H9 (cell line): ENCODE measurements at regions not wholly inside any gene's neighbourhood (a gene's known extent, or its start where the extent isn't known, plus 50 kb on each side); places are given as distances from the start of the nearest gene placed in this dataset.

ENCODE experiments used
- DNase-seq: peaks from one replicate; pipeline ENCODE4 v3.0.0-alpha.2; 2017
- H2AFZ ChIP-seq: one replicate; pipeline ENCODE4 v1.6.1; 2013; ENCODE audit warnings: mild to moderate bottlenecking, low read length, control low read depth, moderate library complexity
- H2AK5ac ChIP-seq: 2 replicates; pipeline ENCODE4 v1.6.1; 2013; ENCODE audit warnings: low read length, control low read depth, mixed read lengths; ENCODE audit not compliant: insufficient read length
- H2BK120ac ChIP-seq: one replicate; pipeline ENCODE4 v1.6.1; 2013; ENCODE audit warnings: low read depth, mild to moderate bottlenecking, low read length, control low read depth, inconsistent platforms; ENCODE audit not compliant: poor library complexity, severe bottlenecking
- H2BK12ac ChIP-seq: 2 replicates; pipeline ENCODE4 v1.6.1; 2013; ENCODE audit warnings: low read length, control low read depth, mixed read lengths, low read depth; ENCODE audit not compliant: insufficient read length
- H2BK15ac ChIP-seq: 2 replicates; pipeline ENCODE4 v1.6.1; 2013; ENCODE audit warnings: low read depth, low read length, control low read depth
- H2BK20ac ChIP-seq: one replicate; pipeline ENCODE4 v1.6.1; 2013; ENCODE audit warnings: low read depth, mild to moderate bottlenecking, low read length, control low read depth, inconsistent platforms; ENCODE audit not compliant: poor library complexity, severe bottlenecking
- H2BK5ac ChIP-seq: 2 replicates; pipeline ENCODE4 v1.6.1; 2013; ENCODE audit warnings: low read length, control low read depth, mixed read lengths; ENCODE audit not compliant: insufficient read length
- H3K14ac ChIP-seq: 2 replicates; pipeline ENCODE4 v1.6.1; 2013; ENCODE audit warnings: low read length, control low read depth; ENCODE audit not compliant: insufficient read depth
- H3K18ac ChIP-seq: 2 replicates; pipeline ENCODE4 v1.6.1; 2013; ENCODE audit warnings: low read depth, mild to moderate bottlenecking, mixed read lengths, low read length, control low read depth; ENCODE audit not compliant: insufficient read length
- H3K23ac ChIP-seq: 2 replicates; pipeline ENCODE4 v1.6.1; 2013; ENCODE audit warnings: low read length, control low read depth, mixed read lengths, low read depth; ENCODE audit not compliant: insufficient read length
- H3K23me2 ChIP-seq: 2 replicates; pipeline ENCODE4 v1.6.1; 2013; ENCODE audit warnings: low read depth, mild to moderate bottlenecking, mixed read lengths, low read length, control low read depth; ENCODE audit not compliant: insufficient read length, poor library complexity, severe bottlenecking
- H3K27ac ChIP-seq: 2 replicates; pipeline ENCODE4 v1.5.1; 2013; ENCODE audit warnings: low read length, control low read depth, mixed read lengths, low read depth; ENCODE audit not compliant: insufficient read length
- H3K27me3 ChIP-seq: 2 replicates; pipeline ENCODE4 v1.6.1; 2013; ENCODE audit warnings: low read length, control low read depth, inconsistent platforms; ENCODE audit not compliant: insufficient read depth
- H3K4ac ChIP-seq: 2 replicates; pipeline ENCODE4 v1.6.1; 2013; ENCODE audit warnings: low read depth, mild to moderate bottlenecking, control low read depth, inconsistent platforms, low read length, moderate library complexity
- H3K4me1 ChIP-seq: 2 replicates; pipeline ENCODE4 v1.6.1; 2013; ENCODE audit warnings: low read length, control low read depth, inconsistent platforms; ENCODE audit not compliant: insufficient read depth
- H3K4me2 ChIP-seq: 2 replicates; pipeline ENCODE4 v1.6.1; 2013; ENCODE audit warnings: low read length, control low read depth, mixed read lengths; ENCODE audit not compliant: insufficient read length, insufficient read depth
- H3K56ac ChIP-seq: 2 replicates; pipeline ENCODE4 v1.6.1; 2013; ENCODE audit warnings: low read depth, mild to moderate bottlenecking, mixed read lengths, low read length, control low read depth; ENCODE audit not compliant: insufficient read length
- H3K79me1 ChIP-seq: 2 replicates; pipeline ENCODE4 v1.6.1; 2013; ENCODE audit warnings: low read depth, mild to moderate bottlenecking, moderate library complexity, low read length, control low read depth, inconsistent platforms; ENCODE audit not compliant: insufficient read depth, poor library complexity, severe bottlenecking
- H3K79me2 ChIP-seq: 2 replicates; pipeline ENCODE4 v1.6.1; 2013; ENCODE audit warnings: low read length, control low read depth, inconsistent platforms; ENCODE audit not compliant: insufficient read depth
- H3K9ac ChIP-seq: 2 replicates; pipeline ENCODE4 v1.6.1; 2013; ENCODE audit warnings: low read length, control low read depth, mixed read lengths; ENCODE audit not compliant: insufficient read length; ENCODE audit errors: extremely low read depth
- H3K9me3 ChIP-seq: one replicate; pipeline ENCODE4 v1.6.1; 2013; ENCODE audit warnings: low read depth, low read length, inconsistent platforms; ENCODE audit not compliant: control insufficient read depth
- H3T11ph ChIP-seq: one replicate; pipeline ENCODE4 v1.6.1; 2013; ENCODE audit warnings: mild to moderate bottlenecking, low read length, control low read depth, inconsistent platforms
- H4K20me1 ChIP-seq: one replicate; pipeline ENCODE4 v1.6.1; 2013; ENCODE audit not compliant: control insufficient read depth, insufficient read length, insufficient read depth
- H4K5ac ChIP-seq: 2 replicates; pipeline ENCODE4 v1.6.1; 2013; ENCODE audit warnings: low read depth, mild to moderate bottlenecking, mixed read lengths, low read length, control low read depth; ENCODE audit not compliant: insufficient read length
- H4K8ac ChIP-seq: replicated peaks from 2 replicates; pipeline ENCODE4 v1.6.1; 2013; ENCODE audit warnings: low read length, control low read depth, mixed read lengths, low read depth; ENCODE audit not compliant: insufficient read length
- H4K91ac ChIP-seq: 2 replicates; pipeline ENCODE4 v1.6.1; 2013; ENCODE audit warnings: low read depth, mild to moderate bottlenecking, moderate library complexity, mixed read lengths, low read length, control low read depth; ENCODE audit not compliant: insufficient read length
- H3K27ac Mint-ChIP-seq, 3 experiments: 2 replicates in 2 of 3; 3 replicates in 1 of 3; pipeline ENCODE4 v1.8.0; 2020 to 2021; ENCODE audit warnings: mixed read lengths in 3 of 3, mild to moderate bottlenecking in 1 of 3, moderate library complexity in 1 of 3
- H3K27me3 Mint-ChIP-seq: 2 replicates; pipeline ENCODE4 v1.8.0; 2021; ENCODE audit warnings: low read depth, mild to moderate bottlenecking, moderate library complexity, mixed read lengths
- H3K36me3 Mint-ChIP-seq, 3 experiments: 2 replicates in 2 of 3; 3 replicates in 1 of 3; pipeline ENCODE4 v1.8.0; 2020 to 2021; ENCODE audit warnings: low read depth in 3 of 3, mixed read lengths in 3 of 3; ENCODE audit not compliant: insufficient read depth in 1 of 3
- H3K4me1 Mint-ChIP-seq, 2 experiments: 2 replicates each; pipeline ENCODE4 v1.8.0; 2020; ENCODE audit warnings: mixed read lengths in 2 of 2
- H3K4me3 Mint-ChIP-seq, 2 experiments: 2 replicates in 1 of 2; 3 replicates in 1 of 2; pipeline ENCODE4 v1.8.0; 2020 to 2021; ENCODE audit warnings: mild to moderate bottlenecking in 2 of 2, mixed read lengths in 2 of 2, moderate library complexity in 1 of 2
- H3K9me3 Mint-ChIP-seq, 2 experiments: 2 replicates in 1 of 2; 3 replicates in 1 of 2; pipeline ENCODE4 v1.8.0; 2020; ENCODE audit warnings: mild to moderate bottlenecking in 2 of 2, mixed read lengths in 2 of 2, moderate library complexity in 1 of 2
- CTCF ChIP-seq: fragments of 200-600 bp; sonication (generic); conservative IDR thresholded peaks from 3 replicates; pipeline ENCODE4 v1.8.0; 2021; ENCODE audit warnings: antibody characterized with exemption, mild to moderate bottlenecking
- WGBS: extraction: QIAGEN DNeasy Blood & Tissue Kit; methylation state at CpG from one replicate; pipeline ENCODE4 v1.1.7; 2013; ENCODE audit warnings: missing lambda C conversion rate, low lambda C conversion rate, mixed read lengths; ENCODE audit not compliant: insufficient read length; ENCODE audit errors: extremely low coverage; 5-methylcytosine and 5-hydroxymethylcytosine counted together

- no peaks in the 10 kb centered on the region for H3K23me2 ChIP-seq
- no peak overlapping the region for H3T11ph ChIP-seq
- no peaks in the 10 kb centered on the region for H3K79me2 ChIP-seq
- H4K8ac ChIP-seq: no peak overlapping the region
- no peaks in the 10 kb centered on the region for H3K4me1 ChIP-seq
- H4K20me1 ChIP-seq: no peaks in the 10 kb centered on the region
- no peak overlapping the region for H2BK12ac ChIP-seq
- H4K91ac ChIP-seq: no peak overlapping the region
- WGBS: no CpG with 5 or more reads among the region's 10 CpGs
- H2BK20ac ChIP-seq: no peak overlapping the region
- no peak for TF ChIP-seq CTCF
- no peaks in the 10 kb centered on the region for H3K79me1 ChIP-seq
- no peak overlapping the region for H3K4me2 ChIP-seq
- no peak overlapping the region for H3K27ac ChIP-seq
- H3K9ac ChIP-seq: no peak overlapping the region
- no peak overlapping the region for H2BK120ac ChIP-seq
- Mint-ChIP-seq H3K9me3 (no peaks in the 10 kb centered on the region), H3K27ac (peak overlapping the region in 1 of 3 experiments; percentile 7; a peak in 1 of 7 replicates), H3K27me3 (no peaks in the 10 kb centered on the region), H3K4me1 (peaks cover 7 to 8% of the 10 kb centered on the region in 2 experiments), H3K36me3 (no peaks in the 10 kb centered on the region), H3K4me3 (no peak overlapping the region)
- no peak overlapping the region for H2BK15ac ChIP-seq
- no peak overlapping the region for H2AFZ ChIP-seq
- no peak overlapping the region for H4K5ac ChIP-seq
- no peak overlapping the region for H3K56ac ChIP-seq
- no peaks in the 10 kb centered on the region for H3K27me3 ChIP-seq
- H3K14ac ChIP-seq: no peak overlapping the region
- no peaks in the 10 kb centered on the region for H3K9me3 ChIP-seq
- DNase-seq: no peak
- no peak overlapping the region for H3K18ac ChIP-seq
- H3K4ac ChIP-seq: no peak overlapping the region
- no peak overlapping the region for H2AK5ac ChIP-seq
- H3K23ac ChIP-seq: no peak overlapping the region
- no peak overlapping the region for H2BK5ac ChIP-seq
Measured at GRCh38 chr5:159658266-159658925, 257.9 kb upstream of the ADRA1B start.
